GM12878 (cell line): ENCODE measurements at regions not wholly inside any gene's neighbourhood (a gene's known extent, or its start where the extent isn't known, plus 50 kb on each side); places are given as distances from the start of the nearest gene placed in this dataset.

Experiments
- ATAC-seq: fragments of 200-7000 bp; cut with Tn5 transposase; 3 replicates; pipeline ENCODE4 v1.9.1; 2020; ENCODE audit warnings: mild to moderate bottlenecking, moderate library complexity
- BruUV-seq: library from RNA; stranded (reverse); fragments of 400-500 nt; replicated peaks from 2 replicates; lab custom pipeline; 2021; lab: Mats Ljungman, UMichigan
- CTCF ChIA-PET: fragments of 300-600 bp; sonication (Branson Sonifier 250); formaldehyde crosslinking; extraction: SDS; loops from one replicate; lab custom pipeline; 2021; ENCODE audit warnings: inconsistent platforms; lab: Yijun Ruan, JAX
- POLR2A ChIA-PET: fragments of 350-600 bp; formaldehyde crosslinking; extraction: SDS; loops from one replicate; lab custom pipeline; 2021; ENCODE audit warnings: inconsistent platforms; lab: Charles Lee
- RAD21 ChIA-PET: fragments of 300-600 bp; sonication (Branson Sonifier 250); formaldehyde crosslinking; loops from one replicate; lab custom pipeline; 2023; ENCODE audit warnings: antibody characterized with exemption; ENCODE audit not compliant: unreplicated experiment; lab: Charles Lee
- SMC1A ChIA-PET: fragments of 300-600 bp; sonication (Branson Sonifier 250); formaldehyde crosslinking; loops from one replicate; lab custom pipeline; 2023; ENCODE audit not compliant: unreplicated experiment, uncharacterized antibody; lab: Charles Lee
- DNase-seq: peaks from one replicate; pipeline ENCODE4 v3.0.0-alpha.2; 2011; ENCODE audit warnings: low read depth, low spot score
- FAIRE-seq: peaks from 3 replicates; lab custom pipeline; 2011; peaks lifted over from hg19 to GRCh38; lab: Jason Lieb, UNC
- H2AFZ ChIP-seq: 2 replicates; pipeline ENCODE4 v1.6.0; 2011; ENCODE audit warnings: low read depth, low read length, control low read depth; ENCODE audit not compliant: control insufficient read depth
- H3K27ac ChIP-seq: 2 replicates; pipeline ENCODE4 v1.5.1; 2011; ENCODE audit warnings: control low read depth; ENCODE audit not compliant: control insufficient read depth, insufficient read depth
- H3K27me3 ChIP-seq, 2 experiments: replicated peaks in 1 of 2; 2 replicates each; pipeline versions ENCODE4 v1.6.0 to v1.6.1; 2011; ENCODE audit warnings: low read length in 1 of 2; ENCODE audit not compliant: control insufficient read depth in 2 of 2, insufficient read depth in 2 of 2
- H3K36me3 ChIP-seq, 2 experiments: 2 replicates each; pipeline ENCODE4 v1.5.1; 2011; ENCODE audit warnings: low read length in 1 of 2; ENCODE audit not compliant: control insufficient read depth in 2 of 2, insufficient read depth in 2 of 2
- H3K4me1 ChIP-seq: 2 replicates; pipeline ENCODE4 v1.6.1; 2011; ENCODE audit warnings: mild to moderate bottlenecking, low read length, moderate library complexity, mixed read lengths; ENCODE audit not compliant: control insufficient read depth, insufficient read depth
- H3K4me2 ChIP-seq: 2 replicates; pipeline ENCODE4 v1.6.0; 2011; ENCODE audit warnings: control low read depth; ENCODE audit not compliant: control insufficient read depth, insufficient read depth
- H3K4me3 ChIP-seq: fragments of 200-600 bp; sonication (generic); 2 replicates; pipeline ENCODE4 v1.5.1; 2016
- H3K79me2 ChIP-seq: 2 replicates; pipeline ENCODE4 v1.6.0; 2011; ENCODE audit warnings: low read length; ENCODE audit not compliant: control insufficient read depth, insufficient read depth
- H3K9ac ChIP-seq: 2 replicates; pipeline ENCODE4 v1.8.0; 2011; ENCODE audit warnings: low read length, control low read depth, mixed read lengths; ENCODE audit not compliant: control insufficient read depth, insufficient read depth
- H3K9me3 ChIP-seq: replicated peaks from 3 replicates; pipeline ENCODE4 v1.5.1; 2011; ENCODE audit warnings: mild to moderate bottlenecking, low read length; ENCODE audit not compliant: control insufficient read depth, insufficient read depth
- H4K20me1 ChIP-seq: 2 replicates; pipeline ENCODE4 v1.6.0; 2011; ENCODE audit not compliant: control insufficient read depth, insufficient read depth
- CEBPB ChIP-seq, 2 experiments: fragments of 150-350 bp in 1 of 2; IDR thresholded peaks; 2 replicates each; pipeline ENCODE4 v1.6.1; 2012 to 2014; ENCODE audit warnings: low read depth in 2 of 2, low read length in 2 of 2, borderline replicate concordance in 1 of 2, inconsistent platforms in 1 of 2
- EZH2 ChIP-seq: IDR thresholded peaks from 2 replicates; pipeline ENCODE4 v1.6.1; 2012; ENCODE audit warnings: low read depth, mild to moderate bottlenecking, control low read depth, inconsistent platforms, low read length, borderline replicate concordance; ENCODE audit not compliant: control insufficient read depth
- IKZF2 ChIP-seq, 2 experiments: fragments of 450-650 bp; IDR thresholded peaks; 2 replicates each; pipeline ENCODE4 v1.6.1; 2017; ENCODE audit warnings: mild to moderate bottlenecking in 2 of 2, moderate library complexity in 2 of 2
- JUNB ChIP-seq: IDR thresholded peaks from 2 replicates; pipeline ENCODE4 v1.6.1; 2016; ENCODE audit warnings: antibody characterized with exemption, mild to moderate bottlenecking
- PAX5 ChIP-seq: IDR thresholded peaks from 2 replicates; pipeline ENCODE4 v1.6.1; 2011; ENCODE audit warnings: low read depth, low read length, borderline replicate concordance
- RBBP5 ChIP-seq: fragments of 200-600 bp; sonication (generic); conservative IDR thresholded peaks from 2 replicates; pipeline ENCODE4 v1.6.1; 2016
- SREBF2 ChIP-seq: IDR thresholded peaks from 2 replicates; pipeline ENCODE4 v1.6.1; 2012; ENCODE audit warnings: mild to moderate bottlenecking, low read length
- STAT1 ChIP-seq: fragments of 450-650 bp; conservative IDR thresholded peaks from 2 replicates; pipeline ENCODE4 v1.6.1; 2014; ENCODE audit warnings: antibody characterized with exemption, mild to moderate bottlenecking
- YBX1 ChIP-seq: fragments of 450-650 bp; IDR thresholded peaks from 2 replicates; pipeline ENCODE4 v1.6.1; 2016; ENCODE audit warnings: antibody characterized with exemption
- ZNF622 ChIP-seq: fragments of 450-650 bp; IDR thresholded peaks from 2 replicates; pipeline ENCODE4 v1.6.1; 2017; ENCODE audit warnings: mild to moderate bottlenecking, inconsistent platforms
- WGBS: methylation state at CpG from one replicate; pipeline ENCODE4 v1.1.6; 2016; ENCODE audit warnings: low lambda C conversion rate; ENCODE audit not compliant: insufficient replicate concordance, insufficient coverage; ENCODE audit errors: missing lambda C conversion rate; 5-methylcytosine and 5-hydroxymethylcytosine counted together
- in situ Hi-C: fragments of 300-500 bp; cut with MboI; formaldehyde crosslinking; loops from 9 replicates; pipeline ENCODE4 v1.14.3; 2018; ENCODE audit warnings: mixed read lengths
- intact Hi-C: fragments of 100-400 bp; cut with micrococcal nuclease; formaldehyde crosslinking; loops from one replicate; pipeline ENCODE4 v1.14.2; 2022; ENCODE audit not compliant: unreplicated experiment
- TF ChIP-seq, protein P1 (sequence below): IDR thresholded peaks from 2 replicates; pipeline ENCODE4 v1.6.1; 2012; ENCODE audit warnings: low read depth, low read length, improper control_type of control experiment
- TF ChIP-seq, protein P2 (sequence below): fragments of 450-650 bp; formaldehyde crosslinking; IDR thresholded peaks from 2 replicates; pipeline ENCODE4 v1.4.0; 2022; ENCODE audit warnings: mild to moderate bottlenecking, moderate library complexity

DNA sequence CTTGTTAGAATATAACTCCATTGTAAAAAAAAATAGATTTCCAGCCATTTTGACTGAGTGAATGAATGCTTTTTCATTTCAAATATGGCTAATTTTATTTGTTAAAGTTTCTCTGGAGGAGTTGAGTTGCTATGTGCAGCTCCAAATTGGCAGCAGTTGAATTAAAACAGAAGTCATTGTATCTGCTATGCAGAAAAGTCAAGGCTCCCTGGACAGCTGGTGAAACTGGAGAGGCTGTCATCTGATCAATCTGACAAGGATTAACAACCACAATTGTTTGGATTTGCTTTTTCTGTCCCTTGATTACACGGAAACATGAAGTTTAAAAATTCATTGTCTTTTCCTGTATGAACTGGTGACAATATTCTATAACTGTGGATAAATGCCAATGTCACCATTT lies 713.9 kb downstream of the EFNA5 start:
- RAD21 ChIA-PET: no interaction called here
- Histone ChIP-seq H3K9ac (no peak overlapping the region), H3K27ac (no peak overlapping the region), H2AFZ (no peak overlapping the region), H3K79me2 (no peaks in the 10 kb centered on the region), H3K9me3 (no peaks in the 10 kb centered on the region), H3K4me2 (no peak overlapping the region), H3K4me1 (no peaks in the 10 kb centered on the region), H3K27me3 (no peaks in the 10 kb centered on the region), H4K20me1 (no peaks in the 10 kb centered on the region), H3K36me3 (no peaks in the 10 kb centered on the region), H3K4me3 (no peak overlapping the region)
- TF ChIP-seq ZNF622 (no peak), EZH2 (no peak), RBBP5 (no peak), STAT1 (no peak), JUNB (no peak)
- TF ChIP-seq, protein P1, sequence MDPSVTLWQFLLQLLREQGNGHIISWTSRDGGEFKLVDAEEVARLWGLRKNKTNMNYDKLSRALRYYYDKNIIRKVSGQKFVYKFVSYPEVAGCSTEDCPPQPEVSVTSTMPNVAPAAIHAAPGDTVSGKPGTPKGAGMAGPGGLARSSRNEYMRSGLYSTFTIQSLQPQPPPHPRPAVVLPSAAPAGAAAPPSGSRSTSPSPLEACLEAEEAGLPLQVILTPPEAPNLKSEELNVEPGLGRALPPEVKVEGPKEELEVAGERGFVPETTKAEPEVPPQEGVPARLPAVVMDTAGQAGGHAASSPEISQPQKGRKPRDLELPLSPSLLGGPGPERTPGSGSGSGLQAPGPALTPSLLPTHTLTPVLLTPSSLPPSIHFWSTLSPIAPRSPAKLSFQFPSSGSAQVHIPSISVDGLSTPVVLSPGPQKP: no peak
- in situ Hi-C loops (no loop called here), intact Hi-C loops (no loop called here)
- FAIRE-seq: no peak
- POLR2A ChIA-PET: no interaction called here
- CTCF ChIA-PET: interaction anchor here (0.7 kb wide), 1 partner anchor 76 kb away, joined by 3 read pairs; no protein-coding TSS in a partner anchor
- ATAC-seq: no peak
- SMC1A ChIA-PET: interaction anchor here (1.1 kb wide), 1 partner anchor 9 kb away, joined by 3 read pairs; no protein-coding TSS in a partner anchor
- 0% methylated on average over 1 of the region's 1 CpG for WGBS
- no TSS peak for BruUV-seq
- DNase-seq: no peak

DNA sequence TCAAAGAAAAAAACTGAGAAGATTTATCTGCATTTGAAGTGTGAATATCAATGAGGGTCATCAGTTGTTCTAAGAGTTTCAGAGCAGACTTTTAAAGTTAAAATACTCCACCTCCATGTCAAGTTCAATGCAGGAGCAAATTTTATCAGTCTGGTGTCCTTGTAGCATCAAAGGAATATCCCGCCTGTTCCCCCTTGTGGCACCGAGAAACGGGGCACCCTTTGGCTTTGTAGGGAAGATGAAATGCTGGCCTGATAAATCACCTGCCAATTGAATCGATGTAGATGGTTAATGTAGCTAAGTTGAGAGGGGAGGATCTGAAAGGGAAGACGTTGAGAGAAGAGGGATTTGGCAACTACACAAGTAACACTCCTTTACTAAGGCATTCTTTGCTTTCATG lies 714.5 kb downstream of the EFNA5 start:
- FAIRE-seq (no peak), ATAC-seq (no peak), DNase-seq (no peak)
- Histone ChIP-seq H3K27ac (no peak overlapping the region), H3K27me3 (no peaks in the 10 kb centered on the region), H3K4me3 (no peak overlapping the region), H3K4me1 (no peaks in the 10 kb centered on the region), H4K20me1 (no peaks in the 10 kb centered on the region), H2AFZ (no peak overlapping the region), H3K79me2 (no peaks in the 10 kb centered on the region), H3K4me2 (no peak overlapping the region), H3K9me3 (no peaks in the 10 kb centered on the region), H3K36me3 (no peaks in the 10 kb centered on the region), H3K9ac (no peak overlapping the region)
- 25% methylated on average over 5 of the region's 5 CpGs for WGBS
- in situ Hi-C loops: no loop called here
- ChIA-PET POLR2A (no interaction called here), CTCF (interaction anchor here (0.7 kb wide), 1 partner anchor 77 kb away, joined by 3 read pairs; no protein-coding TSS in a partner anchor), RAD21 (no interaction called here), SMC1A (interaction anchor here (1.1 kb wide), 1 partner anchor 9 kb away, joined by 3 read pairs; no protein-coding TSS in a partner anchor)
- intact Hi-C loops: no loop called here
- BruUV-seq: no TSS peak
- TF ChIP-seq, protein P2, sequence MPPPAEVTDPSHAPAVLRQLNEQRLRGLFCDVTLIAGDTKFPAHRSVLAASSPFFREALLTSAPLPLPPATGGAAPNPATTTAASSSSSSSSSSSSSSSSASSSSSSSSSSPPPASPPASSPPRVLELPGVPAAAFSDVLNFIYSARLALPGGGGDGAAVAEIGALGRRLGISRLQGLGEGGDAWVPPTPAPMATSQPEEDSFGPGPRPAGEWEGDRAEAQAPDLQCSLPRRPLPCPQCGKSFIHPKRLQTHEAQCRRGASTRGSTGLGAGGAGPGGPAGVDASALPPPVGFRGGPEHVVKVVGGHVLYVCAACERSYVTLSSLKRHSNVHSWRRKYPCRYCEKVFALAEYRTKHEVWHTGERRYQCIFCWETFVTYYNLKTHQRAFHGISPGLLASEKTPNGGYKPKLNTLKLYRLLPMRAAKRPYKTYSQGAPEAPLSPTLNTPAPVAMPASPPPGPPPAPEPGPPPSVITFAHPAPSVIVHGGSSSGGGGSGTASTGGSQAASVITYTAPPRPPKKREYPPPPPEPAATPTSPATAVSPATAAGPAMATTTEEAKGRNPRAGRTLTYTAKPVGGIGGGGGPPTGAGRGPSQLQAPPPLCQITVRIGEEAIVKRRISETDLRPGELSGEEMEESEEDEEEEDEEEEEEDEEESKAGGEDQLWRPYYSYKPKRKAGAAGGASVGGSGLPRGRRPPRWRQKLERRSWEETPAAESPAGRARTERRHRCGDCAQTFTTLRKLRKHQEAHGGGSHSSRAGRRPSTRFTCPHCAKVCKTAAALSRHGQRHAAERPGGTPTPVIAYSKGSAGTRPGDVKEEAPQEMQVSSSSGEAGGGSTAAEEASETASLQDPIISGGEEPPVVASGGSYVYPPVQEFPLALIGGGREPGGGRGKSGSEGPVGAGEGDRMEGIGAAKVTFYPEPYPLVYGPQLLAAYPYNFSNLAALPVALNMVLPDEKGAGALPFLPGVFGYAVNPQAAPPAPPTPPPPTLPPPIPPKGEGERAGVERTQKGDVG: no peak
- TF ChIP-seq YBX1 (no peak), PAX5 (no peak), SREBF2 (no peak), IKZF2 (IDR thresholded peaks at IDR 0.05) (no peak), CEBPB (IDR thresholded peaks at IDR 0.05; ENCODE audit: borderline replicate concordance in 1 of 2, low read depth in 2 of 2, low read length in 2 of 2) (no peak)
